ENCODE measurements at regions not wholly inside any gene's neighbourhood (a gene's known extent, or its start where the extent isn't known, plus 50 kb on each side); places are given as distances from the start of the nearest gene placed in this dataset.

DNA sequence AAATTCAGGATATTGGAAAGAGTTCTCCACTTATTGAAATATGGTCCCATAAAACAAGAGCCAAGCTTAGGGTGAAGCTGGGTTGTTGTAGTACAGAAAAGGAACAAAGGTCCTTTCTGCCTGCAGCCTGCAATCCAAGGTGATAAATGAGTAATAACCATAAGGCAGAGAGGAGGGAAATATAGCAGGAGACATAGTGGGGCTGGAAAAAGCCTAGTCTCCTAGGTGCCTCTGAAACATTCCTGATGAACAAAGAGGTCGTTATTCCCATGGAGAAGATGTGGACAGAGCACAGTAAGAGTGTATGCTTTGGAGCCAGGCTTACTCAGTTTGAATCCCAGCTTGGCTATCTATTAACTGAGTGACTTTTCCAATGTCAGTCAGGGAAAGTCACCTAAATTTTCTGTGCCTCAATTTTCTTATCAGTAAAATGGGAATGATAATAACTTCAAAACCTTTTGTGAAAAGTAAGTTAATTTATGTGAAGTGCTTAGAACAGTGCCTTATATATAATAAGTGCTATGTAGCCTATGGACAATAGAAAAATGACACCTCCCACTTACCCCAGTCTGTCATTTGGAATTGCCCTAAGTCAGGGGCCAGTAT lies 110.8 kb upstream of the GRIN3A start:
- TF ChIP-seq, protein P1, sequence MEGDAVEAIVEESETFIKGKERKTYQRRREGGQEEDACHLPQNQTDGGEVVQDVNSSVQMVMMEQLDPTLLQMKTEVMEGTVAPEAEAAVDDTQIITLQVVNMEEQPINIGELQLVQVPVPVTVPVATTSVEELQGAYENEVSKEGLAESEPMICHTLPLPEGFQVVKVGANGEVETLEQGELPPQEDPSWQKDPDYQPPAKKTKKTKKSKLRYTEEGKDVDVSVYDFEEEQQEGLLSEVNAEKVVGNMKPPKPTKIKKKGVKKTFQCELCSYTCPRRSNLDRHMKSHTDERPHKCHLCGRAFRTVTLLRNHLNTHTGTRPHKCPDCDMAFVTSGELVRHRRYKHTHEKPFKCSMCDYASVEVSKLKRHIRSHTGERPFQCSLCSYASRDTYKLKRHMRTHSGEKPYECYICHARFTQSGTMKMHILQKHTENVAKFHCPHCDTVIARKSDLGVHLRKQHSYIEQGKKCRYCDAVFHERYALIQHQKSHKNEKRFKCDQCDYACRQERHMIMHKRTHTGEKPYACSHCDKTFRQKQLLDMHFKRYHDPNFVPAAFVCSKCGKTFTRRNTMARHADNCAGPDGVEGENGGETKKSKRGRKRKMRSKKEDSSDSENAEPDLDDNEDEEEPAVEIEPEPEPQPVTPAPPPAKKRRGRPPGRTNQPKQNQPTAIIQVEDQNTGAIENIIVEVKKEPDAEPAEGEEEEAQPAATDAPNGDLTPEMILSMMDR (IDR thresholded peaks at IDR 0.05), result no peak
- TF ChIP-seq POLR2A (IDR thresholded peaks at IDR 0.05) (no peak), POLR2AphosphoS5 (IDR thresholded peaks at IDR 0.05) (no peak), EP300 (IDR thresholded peaks at IDR 0.05) (no peak)
